ENCODE measurements at regions not wholly inside any gene's neighbourhood (a gene's known extent, or its start where the extent isn't known, plus 50 kb on each side); places are given as distances from the start of the nearest gene placed in this dataset.

DNA sequence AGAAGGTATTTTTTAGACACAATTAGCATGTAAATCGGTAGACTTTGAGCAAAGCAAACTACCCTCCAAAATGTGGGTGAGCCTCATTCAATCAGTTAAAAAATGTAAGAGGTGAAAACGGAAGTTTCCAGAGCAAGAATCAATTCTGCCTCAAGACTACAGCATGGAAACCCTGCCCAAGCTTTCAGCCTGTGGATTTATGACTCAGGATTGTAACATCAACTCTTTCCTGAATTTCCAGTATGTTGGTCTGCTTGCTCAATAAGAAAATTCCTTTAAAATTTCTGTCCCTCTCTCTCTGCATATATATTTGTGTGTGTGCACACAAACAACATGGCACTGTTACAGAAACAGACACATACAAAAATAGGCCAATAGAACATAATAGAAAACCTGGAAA, 228.6 kb upstream of the DOK6 start:
- TF ChIP-seq EZH2phosphoT487 (IDR thresholded peaks at IDR 0.05; ENCODE audit: insufficient read depth, low read depth) (no peak), EZH2 (IDR thresholded peaks at IDR 0.05; ENCODE audit: insufficient read depth, poor library complexity, severe bottlenecking) (no peak)
